Peyer's patch (tissue), 4 donors: ENCODE measurements at regions not wholly inside any gene's neighbourhood (a gene's known extent, or its start where the extent isn't known, plus 50 kb on each side); places are given as distances from the start of the nearest gene placed in this dataset.

Experiments
- DNase-seq, 3 donors: peaks; one replicate each; pipeline ENCODE4 v3.0.0-alpha.2; 2017 to 2019
- H3K27ac ChIP-seq, 4 donors: fragments of 200-600 bp; sonication (generic); one replicate each; pipeline ENCODE4 v1.5.1; 2016 to 2019
- H3K27me3 ChIP-seq, 2 donors: fragments of 200-600 bp; sonication (generic); one replicate each; pipeline ENCODE4 v1.5.1; 2019
- H3K36me3 ChIP-seq, 3 donors: fragments of 200-600 bp; sonication (generic); one replicate each; pipeline ENCODE4 v1.5.1; 2016 to 2019
- H3K4me1 ChIP-seq, 4 donors: fragments of 200-600 bp; sonication (generic); one replicate each; pipeline ENCODE4 v1.5.1; 2016 to 2019
- H3K4me3 ChIP-seq, 4 donors: fragments of 200-600 bp; sonication (generic); 1 replicate in 3 of 4; 2 replicates in 1 of 4; pipeline ENCODE4 v1.5.1; 2016 to 2019; ENCODE audit warnings: mild to moderate bottlenecking in 1 of 4
- H3K9me3 ChIP-seq, 4 donors: fragments of 200-600 bp; sonication (generic); one replicate each; pipeline ENCODE4 v1.5.1; 2016 to 2019; ENCODE audit warnings: mild to moderate bottlenecking in 1 of 4
- CTCF ChIP-seq, 6 experiments: fragments of 450-650 bp in 4 of 6; fragments of 200-600 bp in 2 of 6; sonication (generic) in 1 of 6; IDR thresholded peaks; one replicate each; pipeline ENCODE4 v1.5.1; 2017 to 2019; ENCODE audit warnings: antibody characterized with exemption in 6 of 6, mild to moderate bottlenecking in 3 of 6, moderate library complexity in 1 of 6
- POLR2A ChIP-seq, 2 donors: fragments of 450-650 bp; IDR thresholded peaks; one replicate each; pipeline ENCODE4 v1.5.1; 2017; ENCODE audit warnings: antibody characterized with exemption in 2 of 2, mild to moderate bottlenecking in 2 of 2, moderate library complexity in 2 of 2

GRCh38 chr20:40535816-40536215 lies 153.2 kb downstream of the MAFB start:
- no peak overlapping the region for H3K27ac ChIP-seq
- H3K4me1 ChIP-seq = no peaks in the 10 kb centered on the region
- DNase-seq = no peak
- H3K4me3 ChIP-seq = no peak overlapping the region
- no peaks in the 10 kb centered on the region for H3K27me3 ChIP-seq
- TF ChIP-seq POLR2A (IDR thresholded peaks at IDR 0.05) (no peak), CTCF (IDR thresholded peaks at IDR 0.05) (no peak)
- H3K36me3 ChIP-seq = no peaks in the 10 kb centered on the region
- H3K9me3 ChIP-seq = peaks cover 0 to 11% (median 0%) of the 10 kb centered on the region in 4 donors

GRCh38 chr20:40532103-40532502 lies 156.9 kb downstream of the MAFB start:
- no peaks in the 10 kb centered on the region for H3K4me1 ChIP-seq
- no peak overlapping the region for H3K4me3 ChIP-seq
- no peak overlapping the region for H3K27ac ChIP-seq
- no peaks in the 10 kb centered on the region for H3K36me3 ChIP-seq
- H3K9me3 ChIP-seq = peaks cover 0 to 14% (median 0%) of the 10 kb centered on the region in 4 donors
- TF ChIP-seq POLR2A (IDR thresholded peaks at IDR 0.05) (no peak), CTCF (IDR thresholded peaks at IDR 0.05) (peak in 2 of 6 experiments; percentile 29 to 34)
- no peak for DNase-seq
- H3K27me3 ChIP-seq = no peaks in the 10 kb centered on the region

- no peak overlapping the region for H3K4me3 ChIP-seq
- H3K4me1 ChIP-seq = no peaks in the 10 kb centered on the region
- no peaks in the 10 kb centered on the region for H3K36me3 ChIP-seq
- H3K9me3 ChIP-seq = peaks cover 0 to 7% (median 0%) of the 10 kb centered on the region in 4 donors
- DNase-seq = no peak
- H3K27me3 ChIP-seq = no peaks in the 10 kb centered on the region
- H3K27ac ChIP-seq = no peak overlapping the region
- no peak for TF ChIP-seq POLR2A (IDR thresholded peaks at IDR 0.05)
- TF ChIP-seq CTCF (IDR thresholded peaks at IDR 0.05) = no peak
Observed at GRCh38 chr20:40525351-40525750, 163.7 kb downstream of the MAFB start.

- Histone ChIP-seq H3K27ac (no peak overlapping the region), H3K9me3 (peaks cover 0 to 5% (median 0%) of the 10 kb centered on the region in 4 donors), H3K4me3 (no peak overlapping the region), H3K4me1 (no peaks in the 10 kb centered on the region), H3K36me3 (no peaks in the 10 kb centered on the region), H3K27me3 (no peaks in the 10 kb centered on the region)
- DNase-seq = no peak
- TF ChIP-seq CTCF (IDR thresholded peaks at IDR 0.05) = no peak
- no peak for TF ChIP-seq POLR2A (IDR thresholded peaks at IDR 0.05)
Observed at GRCh38 chr20:40524071-40524470, 165.0 kb downstream of the MAFB start.

GRCh38 chr20:40522405-40522804 lies 166.6 kb downstream of the MAFB start:
- TF ChIP-seq CTCF (IDR thresholded peaks at IDR 0.05) (no peak), POLR2A (IDR thresholded peaks at IDR 0.05) (no peak)
- Histone ChIP-seq H3K27me3 (no peaks in the 10 kb centered on the region), H3K4me3 (no peak overlapping the region), H3K9me3 (peaks cover 0 to 5% (median 0%) of the 10 kb centered on the region in 4 donors), H3K4me1 (no peaks in the 10 kb centered on the region), H3K27ac (no peak overlapping the region), H3K36me3 (no peaks in the 10 kb centered on the region)
- no peak for DNase-seq

- Histone ChIP-seq H3K36me3 (no peaks in the 10 kb centered on the region), H3K4me1 (no peaks in the 10 kb centered on the region), H3K4me3 (no peak overlapping the region), H3K27ac (no peak overlapping the region), H3K9me3 (peaks cover 0 to 5% (median 0%) of the 10 kb centered on the region in 4 donors), H3K27me3 (no peaks in the 10 kb centered on the region)
- DNase-seq = no peak
- TF ChIP-seq CTCF (IDR thresholded peaks at IDR 0.05) = no peak
- no peak for TF ChIP-seq POLR2A (IDR thresholded peaks at IDR 0.05)
Observed at GRCh38 chr20:40521962-40522361, 167.1 kb downstream of the MAFB start.
